Effector memory CD8-positive, alpha-beta T cell (primary cell): ENCODE measurements at regions not wholly inside any gene's neighbourhood (a gene's known extent, or its start where the extent isn't known, plus 50 kb on each side); places are given as distances from the start of the nearest gene placed in this dataset.
"Not testable (repeated sequence)": the region's sequence is repeated elsewhere in the genome, so short reads cannot be mapped to it uniquely, and the experiment has no call there.

Source experiments
- ATAC-seq: fragments of 150-1000 bp; cut with Tn5 transposase; replicated peaks from 2 replicates; pipeline ENCODE4 v1.10.0; 2021; ENCODE audit warnings: mild to moderate bottlenecking, moderate library complexity
- DNase-seq, 3 experiments: peaks; one replicate each; pipeline ENCODE4 v3.0.0; 2021
- H3K27ac Mint-ChIP-seq, 2 donors: one replicate each; pipeline ENCODE4 v1.8.0; 2022; ENCODE audit warnings: mild to moderate bottlenecking in 2 of 2, mixed read lengths in 2 of 2, moderate library complexity in 2 of 2
- H3K27me3 Mint-ChIP-seq, 2 donors: one replicate each; pipeline ENCODE4 v1.8.0; 2022; ENCODE audit warnings: mixed read lengths in 2 of 2
- H3K36me3 Mint-ChIP-seq: one replicate; pipeline ENCODE4 v1.8.0; 2022; ENCODE audit warnings: mild to moderate bottlenecking, moderate library complexity, mixed read lengths; ENCODE audit not compliant: insufficient read depth
- H3K4me1 Mint-ChIP-seq, 2 donors: one replicate each; pipeline ENCODE4 v1.8.0; 2022; ENCODE audit warnings: low read depth in 2 of 2, mixed read lengths in 2 of 2
- H3K4me3 Mint-ChIP-seq, 2 donors: one replicate each; pipeline ENCODE4 v1.8.0; 2022; ENCODE audit warnings: mild to moderate bottlenecking in 2 of 2, mixed read lengths in 2 of 2, moderate library complexity in 2 of 2
- H3K9me3 Mint-ChIP-seq, 2 donors: one replicate each; pipeline ENCODE4 v1.8.0; 2022; ENCODE audit warnings: mixed read lengths in 2 of 2

DNA sequence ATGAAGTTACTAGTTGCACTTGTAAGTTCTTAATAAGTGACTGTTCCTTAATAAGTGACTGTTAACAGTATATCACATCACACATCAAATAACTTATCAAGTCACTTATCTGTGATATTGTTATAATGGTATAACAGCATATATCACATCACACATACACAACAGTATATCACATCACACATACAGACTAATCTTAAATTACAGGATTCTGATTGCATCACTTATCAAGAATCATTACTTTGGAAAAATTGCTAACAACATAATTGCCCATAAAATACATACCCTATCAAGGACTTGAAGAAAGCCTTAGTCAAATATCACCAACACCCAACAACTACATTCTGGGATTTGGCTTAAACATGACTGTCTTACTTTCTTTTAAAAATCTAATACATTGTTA, 813.5 kb downstream of the LTN1 start:
- ATAC-seq (no peak), DNase-seq (no peak)
- Mint-ChIP-seq H3K4me3 (no peak overlapping the region), H3K27me3 (no peaks in the 10 kb centered on the region), H3K36me3 (no peaks in the 10 kb centered on the region), H3K4me1 (no peaks in the 10 kb centered on the region), H3K27ac (no peak overlapping the region), H3K9me3 (peaks cover 4 to 7% of the 10 kb centered on the region in 2 donors)

- Mint-ChIP-seq H3K4me1 (no peaks in the 10 kb centered on the region), H3K4me3 (no peak overlapping the region), H3K36me3 (no peaks in the 10 kb centered on the region), H3K27ac (no peak overlapping the region), H3K27me3 (no peaks in the 10 kb centered on the region), H3K9me3 (peaks cover 2 to 7% of the 10 kb centered on the region in 2 donors)
- DNase-seq (no peak), ATAC-seq (no peak)
Measured at GRCh38 chr21:28177124-28177523, 815.6 kb downstream of the LTN1 start.

DNA sequence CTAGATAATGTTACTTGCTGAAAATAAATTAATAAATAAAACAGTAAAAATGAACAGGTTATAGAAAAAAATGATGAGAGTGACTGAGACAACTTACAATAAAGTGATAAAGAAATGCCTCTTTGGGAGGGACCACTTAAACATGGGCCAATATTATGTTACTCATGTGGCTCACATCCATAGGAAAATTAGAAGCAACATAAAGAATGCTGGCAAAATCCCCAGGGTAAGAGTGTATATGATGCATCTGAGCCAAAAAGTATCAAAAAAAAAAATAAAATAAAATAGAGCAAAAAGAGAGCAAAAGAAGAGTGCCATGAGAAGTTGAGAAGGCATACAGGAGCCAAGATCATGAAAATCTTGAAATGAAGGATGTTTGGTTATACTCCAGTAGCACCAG, 818.0 kb downstream of the LTN1 start:
- Mint-ChIP-seq H3K27me3 (no peaks in the 10 kb centered on the region), H3K4me1 (no peaks in the 10 kb centered on the region), H3K9me3 (peaks cover 2 to 7% of the 10 kb centered on the region in 2 donors), H3K4me3 (no peak overlapping the region), H3K36me3 (no peaks in the 10 kb centered on the region), H3K27ac (no peak overlapping the region)
- DNase-seq, result no peak
- no peak for ATAC-seq

DNA sequence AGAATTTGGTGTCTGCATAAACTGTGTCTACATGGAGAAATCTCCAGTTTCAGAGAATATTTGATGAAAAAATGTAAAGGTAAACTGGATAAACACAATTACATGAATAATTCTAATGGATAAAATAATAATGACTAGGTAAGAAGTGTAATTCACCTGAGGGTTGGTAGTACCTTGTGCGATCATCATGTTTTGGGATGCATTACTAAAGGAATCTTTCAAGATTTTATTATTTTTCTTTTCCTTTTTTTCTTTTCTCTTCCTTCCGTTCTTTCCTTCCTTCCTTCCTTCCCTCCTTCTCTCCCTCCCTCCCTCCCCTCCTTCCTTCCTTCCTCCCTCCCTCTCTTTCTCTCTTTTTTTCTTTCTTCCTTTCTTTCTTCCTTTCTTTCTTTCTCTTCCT, 818.7 kb downstream of the LTN1 start:
- Mint-ChIP-seq H3K4me1 (no peaks in the 10 kb centered on the region), H3K27me3 (no peaks in the 10 kb centered on the region)
- no peak for ATAC-seq

GRCh38 chr21:28172376-28172775, 820.3 kb downstream of the LTN1 start:
- ATAC-seq, result no peak
- H3K27ac Mint-ChIP-seq, result no peak overlapping the region
- no peaks in the 10 kb centered on the region for H3K36me3 Mint-ChIP-seq
- H3K27me3 Mint-ChIP-seq, result no peaks in the 10 kb centered on the region
- H3K9me3 Mint-ChIP-seq, result peaks cover 2 to 7% of the 10 kb centered on the region in 2 donors
- H3K4me3 Mint-ChIP-seq, result no peak overlapping the region
- no peak for DNase-seq
- H3K4me1 Mint-ChIP-seq, result no peaks in the 10 kb centered on the region

More for the DNA sequence above, 818.7 kb downstream of the LTN1 start:
- Mint-ChIP-seq H3K36me3 (no peaks in the 10 kb centered on the region), H3K27ac (no peak overlapping the region), H3K4me3 (no peak overlapping the region), H3K9me3 (peaks cover 2 to 7% of the 10 kb centered on the region in 2 donors)
- DNase-seq, result no peak

- Mint-ChIP-seq H3K36me3 (no peaks in the 10 kb centered on the region), H3K4me3 (no peak overlapping the region), H3K9me3 (peaks cover 11 to 37% of the 10 kb centered on the region in 2 donors), H3K27me3 (no peaks in the 10 kb centered on the region), H3K27ac (no peak overlapping the region), H3K4me1 (no peaks in the 10 kb centered on the region)
- DNase-seq (no peak), ATAC-seq (no peak)
Measured at GRCh38 chr21:28167366-28167765, 825.3 kb downstream of the LTN1 start.

GRCh38 chr21:28164519-28164918, 828.2 kb downstream of the LTN1 start:
- H3K27ac Mint-ChIP-seq, result not testable (repeated sequence)

DNA sequence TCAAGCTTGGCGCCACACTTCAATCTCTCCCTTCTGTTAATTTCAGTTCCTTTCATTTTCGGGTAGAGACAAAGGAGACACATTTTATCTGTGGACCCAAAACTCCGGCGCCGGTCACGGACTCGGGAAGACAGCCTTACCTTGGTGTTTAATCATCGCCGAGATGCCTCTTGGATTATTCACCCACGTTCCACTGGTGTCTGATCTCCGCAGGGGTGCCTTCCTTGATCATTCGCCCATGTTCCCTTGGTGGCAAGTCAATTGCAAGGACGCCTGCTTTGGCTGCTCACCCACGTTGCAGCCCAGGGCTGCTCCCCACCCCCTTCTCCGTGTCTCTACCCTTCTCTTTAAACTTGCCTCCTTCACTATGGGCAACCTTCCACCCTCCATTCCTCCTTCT, 830.6 kb downstream of the LTN1 start:
- not testable (repeated sequence) for H3K27me3 Mint-ChIP-seq, DNase-seq, H3K4me1 Mint-ChIP-seq, ATAC-seq, H3K36me3 Mint-ChIP-seq, H3K4me3 Mint-ChIP-seq, H3K27ac Mint-ChIP-seq
- peaks cover 17 to 46% of the 10 kb centered on the region in 2 donors for H3K9me3 Mint-ChIP-seq

More at GRCh38 chr21:28164519-28164918, 828.2 kb downstream of the LTN1 start:
- H3K36me3 Mint-ChIP-seq, H3K27me3 Mint-ChIP-seq, DNase-seq, H3K4me3 Mint-ChIP-seq, ATAC-seq, H3K4me1 Mint-ChIP-seq: not testable (repeated sequence)
- peaks cover 14 to 46% of the 10 kb centered on the region in 2 donors for H3K9me3 Mint-ChIP-seq

- no peak overlapping the region for H3K27ac Mint-ChIP-seq
- H3K27me3 Mint-ChIP-seq, result no peaks in the 10 kb centered on the region
- no peak overlapping the region for H3K4me3 Mint-ChIP-seq
- H3K9me3 Mint-ChIP-seq, result peaks cover 17 to 33% of the 10 kb centered on the region in 2 donors
- no peak for DNase-seq
- no peak for ATAC-seq
- H3K36me3 Mint-ChIP-seq, result no peaks in the 10 kb centered on the region
- H3K4me1 Mint-ChIP-seq, result no peaks in the 10 kb centered on the region
Measured at GRCh38 chr21:28160378-28160777, 832.3 kb downstream of the LTN1 start.

DNA sequence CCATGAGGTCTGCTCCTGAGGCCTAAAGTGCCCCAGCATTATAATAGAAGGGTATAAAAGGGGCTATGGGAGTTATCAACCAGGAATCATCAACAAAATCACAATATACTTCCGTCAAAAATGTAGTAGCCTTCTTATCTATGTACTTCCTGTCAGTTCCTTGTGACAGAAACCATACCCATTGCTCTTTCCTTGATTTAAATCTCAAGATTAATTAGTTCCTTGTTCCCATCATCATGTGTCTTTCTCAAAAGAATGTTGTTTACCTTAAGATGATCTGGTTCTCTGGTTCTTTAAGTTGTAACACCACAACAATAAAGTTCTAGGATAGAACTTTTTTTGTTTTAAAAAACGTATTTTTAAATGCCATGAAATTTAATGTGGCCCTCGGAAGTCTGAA, 833.3 kb downstream of the LTN1 start:
- H3K4me3 Mint-ChIP-seq, result no peak overlapping the region
- peaks cover 15 to 25% of the 10 kb centered on the region in 2 donors for H3K9me3 Mint-ChIP-seq
- no peaks in the 10 kb centered on the region for H3K27me3 Mint-ChIP-seq
- ATAC-seq, result no peak
- H3K27ac Mint-ChIP-seq, result no peak overlapping the region
- H3K4me1 Mint-ChIP-seq, result no peaks in the 10 kb centered on the region
- H3K36me3 Mint-ChIP-seq, result no peaks in the 10 kb centered on the region
- no peak for DNase-seq

- Mint-ChIP-seq H3K9me3 (peaks cover 1 to 3% of the 10 kb centered on the region in 2 donors), H3K4me1 (no peaks in the 10 kb centered on the region), H3K27me3 (no peaks in the 10 kb centered on the region), H3K36me3 (no peaks in the 10 kb centered on the region), H3K4me3 (no peak overlapping the region), H3K27ac (no peak overlapping the region)
- no peak for DNase-seq
- ATAC-seq, result no peak
Measured at GRCh38 chr21:28156590-28156989, 836.1 kb downstream of the LTN1 start.

- ATAC-seq, result no peak
- Mint-ChIP-seq H3K27me3 (no peaks in the 10 kb centered on the region), H3K9me3 (peaks cover 0 to 3% of the 10 kb centered on the region in 2 donors), H3K4me1 (no peaks in the 10 kb centered on the region), H3K36me3 (no peaks in the 10 kb centered on the region), H3K4me3 (no peak overlapping the region), H3K27ac (no peak overlapping the region)
- DNase-seq, result no peak
Measured at GRCh38 chr21:28154121-28154520, 838.6 kb downstream of the LTN1 start.

- Mint-ChIP-seq H3K27me3 (no peaks in the 10 kb centered on the region), H3K4me3 (no peak overlapping the region), H3K27ac (no peak overlapping the region), H3K4me1 (no peaks in the 10 kb centered on the region), H3K9me3 (peaks cover 0 to 3% of the 10 kb centered on the region in 2 donors), H3K36me3 (no peaks in the 10 kb centered on the region)
- DNase-seq (no peak), ATAC-seq (no peak)
Measured at GRCh38 chr21:28152732-28153131, 839.9 kb downstream of the LTN1 start.

- Mint-ChIP-seq H3K9me3 (no peaks in the 10 kb centered on the region), H3K27me3 (no peaks in the 10 kb centered on the region), H3K4me3 (no peak overlapping the region), H3K27ac (no peak overlapping the region), H3K36me3 (no peaks in the 10 kb centered on the region), H3K4me1 (no peaks in the 10 kb centered on the region)
- ATAC-seq, result no peak
- no peak for DNase-seq
Measured at GRCh38 chr21:28151758-28152157, 840.9 kb downstream of the LTN1 start.

DNA sequence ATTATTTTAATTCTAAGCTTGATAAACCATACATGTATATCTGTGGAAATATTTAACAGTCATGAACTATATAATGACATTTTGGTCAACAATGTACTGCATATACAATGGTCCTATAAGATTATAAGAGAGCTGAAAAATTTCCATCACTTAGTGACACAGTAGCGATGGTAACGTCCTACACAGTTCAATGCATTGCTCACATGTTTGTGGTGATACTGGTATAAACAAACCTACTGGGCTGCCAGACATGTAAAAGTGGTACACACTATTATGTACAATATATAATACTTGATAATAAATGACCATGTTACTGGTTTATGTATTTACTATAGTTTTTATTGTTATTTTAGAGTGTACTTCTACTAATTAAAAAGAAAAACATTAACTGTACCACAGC, 841.9 kb downstream of the LTN1 start:
- Mint-ChIP-seq H3K9me3 (no peaks in the 10 kb centered on the region), H3K27ac (no peak overlapping the region), H3K36me3 (no peaks in the 10 kb centered on the region), H3K27me3 (no peaks in the 10 kb centered on the region), H3K4me1 (no peaks in the 10 kb centered on the region), H3K4me3 (no peak overlapping the region)
- no peak for ATAC-seq
- no peak for DNase-seq
